HG03439 (cell line): ENCODE measurements at regions not wholly inside any gene's neighbourhood (a gene's known extent, or its start where the extent isn't known, plus 50 kb on each side); places are given as distances from the start of the nearest gene placed in this dataset.

Source experiments
- ATAC-seq: cut with Tn5 transposase; IDR thresholded peaks from one replicate; pipeline ENCODE4 v1.9.1; 2021; ENCODE audit warnings: mild to moderate bottlenecking, moderate library complexity; ENCODE audit not compliant: unreplicated experiment

GRCh38 chr4:143055997-143056396 is 128.7 kb upstream of the USP38 start:
- no peak for ATAC-seq

GRCh38 chr4:143071351-143071750 is 113.4 kb upstream of the USP38 start:
- no peak for ATAC-seq

GRCh38 chr4:143076723-143077122 is 108.0 kb upstream of the USP38 start:
- ATAC-seq = no peak

GRCh38 chr4:143082701-143083100 is 102.0 kb upstream of the USP38 start:
- no peak for ATAC-seq

GRCh38 chr4:143083756-143084472 is 100.8 kb upstream of the USP38 start:
- no peak for ATAC-seq

GRCh38 chr4:143084566-143084965 is 100.2 kb upstream of the USP38 start:
- no peak for ATAC-seq

- ATAC-seq = no peak
Observed at GRCh38 chr4:143085224-143085623, 99.5 kb upstream of the USP38 start.

- no peak for ATAC-seq
Observed at GRCh38 chr4:143085659-143086058, 99.1 kb upstream of the USP38 start.

GRCh38 chr4:143089291-143089690 is 95.4 kb upstream of the USP38 start:
- ATAC-seq = no peak

GRCh38 chr4:143089847-143090246 is 94.9 kb upstream of the USP38 start:
- no peak for ATAC-seq

- no peak for ATAC-seq
Observed at GRCh38 chr4:143091862-143092261, 92.9 kb upstream of the USP38 start.

GRCh38 chr4:143095447-143095846 is 89.3 kb upstream of the USP38 start:
- ATAC-seq = no peak

- ATAC-seq = no peak
Observed at GRCh38 chr4:143097751-143098150, 87.0 kb upstream of the USP38 start.

GRCh38 chr4:143099693-143100092 is 85.0 kb upstream of the USP38 start:
- no peak for ATAC-seq

- ATAC-seq = no peak
Observed at GRCh38 chr4:143109376-143109775, 75.3 kb upstream of the USP38 start.

- no peak for ATAC-seq
Observed at GRCh38 chr4:143118663-143119062, 66.1 kb upstream of the USP38 start.

GRCh38 chr4:143127621-143128020 is 57.1 kb upstream of the USP38 start:
- ATAC-seq = no peak

GRCh38 chr4:143133977-143134376 is 50.7 kb upstream of the USP38 start:
- ATAC-seq = no peak
